Activated CD4-positive, alpha-beta T cell treated with anti-CD3 and anti-CD28 coated beads, Interleukin-2, Interleukin-6, amounts not matched to agents 100 ng/mL and 50 ng/mL, durations not matched to agents 16 hours and 8 hours (primary cell): ENCODE measurements at regions not wholly inside any gene's neighbourhood (a gene's known extent, or its start where the extent isn't known, plus 50 kb on each side); places are given as distances from the start of the nearest gene placed in this dataset.
"Not testable (repeated sequence)": the region's sequence is repeated elsewhere in the genome, so short reads cannot be mapped to it uniquely, and the experiment has no call there.

Experiments
- DNase-seq: peaks from one replicate; pipeline ENCODE4 v3.0.0-alpha.2; 2020

- no peak for DNase-seq
Measured at GRCh38 chr4:156538651-156539257, 432.8 kb downstream of the PDGFC start.

GRCh38 chr4:156538210-156538609 is 433.4 kb downstream of the PDGFC start:
- DNase-seq: no peak

DNA sequence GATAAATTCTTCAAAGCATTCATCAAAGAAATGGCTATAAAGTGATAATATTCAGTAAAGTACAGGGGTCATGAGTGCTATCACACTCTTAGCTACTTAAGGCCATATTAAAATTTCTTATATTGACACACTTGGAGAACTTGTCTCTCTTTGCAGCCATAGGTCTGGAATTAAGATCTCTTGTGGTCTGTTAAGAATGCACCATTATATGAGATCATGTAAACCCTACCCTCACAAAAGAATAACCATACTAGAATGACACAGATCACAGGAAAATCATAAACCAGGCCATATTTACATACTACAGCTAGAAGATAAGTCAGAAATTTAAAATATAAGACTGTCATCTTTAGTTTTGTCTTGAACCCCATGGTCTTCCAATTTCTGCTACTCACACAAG is 434.3 kb downstream of the PDGFC start:
- DNase-seq: no peak

DNA sequence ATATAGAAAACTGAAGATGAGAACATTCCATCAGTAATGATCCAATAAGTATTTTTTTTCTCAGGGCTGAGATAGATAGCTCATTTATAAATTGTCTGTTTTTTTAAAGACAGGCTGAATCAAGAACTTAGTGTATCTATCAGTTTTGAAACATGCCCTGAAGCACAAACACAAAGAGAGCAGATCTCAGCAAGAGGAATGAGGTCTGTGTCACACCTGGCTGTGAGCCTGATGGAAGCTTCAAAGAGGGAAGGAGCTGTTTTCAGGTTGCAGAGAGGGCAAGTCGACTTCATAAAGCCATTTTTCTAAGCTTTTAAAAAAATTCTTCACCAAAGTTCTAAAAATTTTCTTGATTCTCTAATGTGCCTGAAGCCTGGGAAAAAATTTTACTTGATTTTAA is 434.9 kb downstream of the PDGFC start:
- no peak for DNase-seq

GRCh38 chr4:156534205-156534604 is 437.4 kb downstream of the PDGFC start:
- DNase-seq: no peak

GRCh38 chr4:156528216-156528615 is 443.4 kb downstream of the PDGFC start:
- no peak for DNase-seq

DNA sequence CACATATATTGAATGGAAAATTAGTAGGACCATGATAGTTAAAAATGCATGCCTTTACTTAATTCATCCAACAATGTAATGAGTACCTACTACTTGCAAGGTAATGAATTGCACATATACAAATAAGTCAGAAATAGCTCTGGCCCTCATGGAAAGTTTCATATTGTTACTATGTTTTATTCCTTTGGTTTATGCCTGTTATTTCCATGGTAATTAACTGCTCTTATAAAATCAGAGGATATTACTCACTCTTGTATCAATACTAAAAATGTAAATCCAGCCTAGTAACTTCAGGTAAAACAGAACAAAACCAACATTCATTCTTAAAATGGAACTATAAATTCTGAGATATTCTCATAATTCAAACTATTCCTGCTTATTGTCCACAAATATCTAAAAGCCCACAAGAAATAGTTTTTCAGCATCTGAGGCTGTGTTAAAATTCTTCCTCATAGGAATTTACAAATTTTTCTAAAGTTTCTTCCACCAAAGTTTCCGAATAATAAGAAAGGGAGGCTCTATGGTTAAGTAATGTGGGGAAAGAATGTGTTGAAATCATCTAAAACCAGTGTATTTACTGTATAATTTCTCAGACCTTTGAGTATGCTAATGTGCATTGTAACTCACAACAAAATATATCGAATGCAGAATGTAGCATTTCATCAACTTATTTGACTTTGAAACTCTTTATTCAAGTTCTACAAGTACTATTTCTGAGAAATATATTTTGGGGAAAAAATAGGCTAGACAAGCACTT is 444.2 kb downstream of the PDGFC start:
- no peak for DNase-seq

DNA sequence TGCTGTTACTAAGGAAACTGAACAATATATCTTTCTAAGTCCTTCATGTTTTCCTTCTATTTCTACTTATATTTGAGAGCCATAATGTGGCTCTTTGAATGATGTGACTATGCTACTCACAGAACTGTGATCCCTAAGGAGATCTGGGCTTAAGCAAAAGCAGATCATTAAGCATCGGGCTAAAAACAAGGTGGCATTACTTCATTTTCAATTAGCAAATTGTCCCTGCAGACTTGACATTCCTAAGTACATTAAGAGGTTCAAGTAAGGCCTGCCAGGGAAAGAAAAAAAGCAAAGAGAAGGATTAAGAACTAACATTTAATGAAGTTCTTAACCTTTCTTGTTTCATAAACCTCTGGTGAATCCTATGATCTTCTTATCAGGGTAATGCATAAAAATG is 447.6 kb downstream of the PDGFC start:
- DNase-seq: no peak

DNA sequence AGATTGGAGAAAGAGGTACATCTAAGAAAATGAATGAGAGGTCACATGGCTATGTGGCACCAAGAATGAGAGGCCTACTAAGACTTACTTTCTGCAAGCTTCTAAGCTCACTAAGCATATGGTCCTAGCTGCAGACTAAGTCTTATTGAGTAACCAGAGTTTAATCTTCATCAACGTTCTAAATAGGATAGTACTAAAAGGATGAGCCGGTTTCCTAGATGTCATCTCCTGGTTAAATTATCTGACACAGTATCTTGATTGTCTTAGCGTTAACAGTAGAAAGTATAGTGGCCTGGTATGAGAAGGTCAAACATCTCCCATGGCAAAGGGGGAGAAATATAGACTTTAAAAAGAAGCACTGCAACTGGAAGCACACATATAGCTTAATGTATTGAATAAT is 448.1 kb downstream of the PDGFC start:
- no peak for DNase-seq

DNA sequence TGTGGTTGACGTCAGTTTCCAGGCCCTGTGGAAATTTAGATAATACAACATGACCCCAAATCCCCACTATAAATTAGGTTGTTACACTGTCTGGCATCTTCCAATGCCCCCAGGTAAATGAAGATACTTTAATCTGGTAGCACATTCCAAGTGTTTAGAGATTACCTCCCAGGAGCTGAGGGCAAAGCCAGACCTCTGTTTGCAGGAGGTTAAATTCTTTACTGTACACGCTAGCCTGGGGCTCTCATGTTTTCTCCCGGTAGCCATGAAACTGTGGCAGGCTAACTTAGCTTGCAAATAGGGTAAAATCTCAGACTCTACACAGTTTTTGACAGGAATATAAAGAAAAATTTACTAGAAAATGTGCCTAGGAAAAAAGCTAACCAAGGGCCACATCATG is 450.0 kb downstream of the PDGFC start:
- DNase-seq: no peak

GRCh38 chr4:156517956-156518355 is 453.6 kb downstream of the PDGFC start:
- no peak for DNase-seq

GRCh38 chr4:156517546-156517945 is 454.1 kb downstream of the PDGFC start:
- DNase-seq: no peak

DNA sequence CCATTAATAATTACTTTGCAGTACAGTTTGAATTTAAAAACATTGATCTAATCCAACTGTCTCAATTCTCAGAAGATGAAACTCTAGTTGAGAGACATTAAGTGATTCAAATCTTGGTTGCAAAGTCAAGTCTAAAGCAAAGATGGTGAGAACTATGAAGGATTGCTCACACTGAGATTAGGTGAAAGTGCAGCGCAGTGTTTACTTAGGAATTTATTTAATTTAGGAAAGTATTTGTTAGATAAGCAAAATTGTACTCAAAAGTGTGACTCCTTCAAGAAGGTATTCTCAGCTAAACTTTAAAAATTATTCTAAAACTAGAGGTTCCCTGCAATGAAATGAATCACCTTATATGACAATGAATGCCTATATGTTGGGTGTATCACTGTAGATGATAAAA is 454.9 kb downstream of the PDGFC start:
- no peak for DNase-seq

GRCh38 chr4:156515295-156515694 is 456.3 kb downstream of the PDGFC start:
- DNase-seq: no peak

DNA sequence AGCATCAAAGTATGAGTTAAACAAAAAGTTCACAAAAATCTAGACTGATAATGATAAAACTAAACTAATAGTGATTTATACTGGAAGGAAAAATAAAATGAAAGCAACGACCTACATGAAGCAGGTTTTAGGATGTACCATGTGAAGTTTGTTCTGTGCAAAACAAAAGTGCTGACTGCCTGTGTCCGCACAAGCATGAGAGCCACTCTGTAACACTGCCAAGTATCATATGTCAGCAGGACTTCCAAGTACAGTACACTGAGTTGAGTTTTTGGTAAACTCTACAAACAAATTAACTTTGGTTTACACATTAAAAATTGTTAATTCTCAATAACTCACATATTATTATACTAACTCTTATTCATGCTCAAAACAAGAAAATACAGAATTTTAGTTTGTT is 459.0 kb downstream of the PDGFC start:
- DNase-seq: no peak

GRCh38 chr4:156509921-156510320 is 461.7 kb downstream of the PDGFC start:
- not testable (repeated sequence) for DNase-seq

DNA sequence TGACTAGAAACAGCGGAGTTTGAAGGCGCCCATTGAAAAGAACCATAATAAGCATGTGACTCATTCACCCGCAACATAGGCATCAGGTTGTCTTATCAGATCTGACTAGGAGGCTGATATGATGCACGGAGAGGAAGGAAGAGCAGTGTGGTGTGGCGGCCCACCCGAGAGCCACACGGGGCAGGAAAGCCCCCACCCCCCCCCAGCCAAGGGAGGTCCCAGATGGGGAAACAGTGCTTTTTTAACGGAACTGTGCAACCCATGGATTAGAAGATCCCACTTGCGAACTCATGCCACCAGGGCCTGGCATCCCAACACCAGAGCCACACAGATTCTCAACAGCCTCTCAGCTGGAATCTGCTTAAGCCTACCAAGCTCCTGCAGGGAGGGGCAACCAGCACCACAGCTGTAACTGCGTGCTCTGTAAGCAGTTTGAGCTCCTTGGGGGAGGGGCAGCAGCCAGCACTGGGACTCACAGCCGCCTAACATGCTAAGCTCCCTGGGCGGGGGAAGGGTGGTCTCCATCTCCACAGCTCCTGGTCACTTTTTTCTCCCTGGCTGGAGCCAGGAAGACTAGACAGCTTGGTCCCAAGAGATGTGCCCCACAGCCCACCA is 466.2 kb downstream of the PDGFC start:
- DNase-seq: no peak

GRCh38 chr4:156503119-156503518 is 468.5 kb downstream of the PDGFC start:
- DNase-seq: no peak

DNA sequence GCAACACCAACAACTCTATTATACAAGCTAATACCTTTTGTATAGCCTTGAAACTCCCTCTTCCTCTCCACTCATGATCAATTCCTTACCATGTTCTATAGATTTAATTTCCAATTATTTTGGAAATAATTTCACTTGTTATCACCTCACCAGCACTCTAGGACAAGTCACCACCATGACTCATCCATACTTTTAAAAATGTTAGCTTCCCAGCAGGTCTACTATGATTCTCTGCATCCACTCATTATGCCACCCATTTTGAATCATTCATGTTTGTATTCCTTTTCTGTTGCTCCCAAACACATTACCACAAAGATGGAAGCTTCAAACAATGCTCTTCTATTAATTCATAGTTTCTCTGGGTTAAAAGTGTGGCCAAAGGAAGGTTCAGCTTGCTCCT is 469.6 kb downstream of the PDGFC start:
- no peak for DNase-seq

DNA sequence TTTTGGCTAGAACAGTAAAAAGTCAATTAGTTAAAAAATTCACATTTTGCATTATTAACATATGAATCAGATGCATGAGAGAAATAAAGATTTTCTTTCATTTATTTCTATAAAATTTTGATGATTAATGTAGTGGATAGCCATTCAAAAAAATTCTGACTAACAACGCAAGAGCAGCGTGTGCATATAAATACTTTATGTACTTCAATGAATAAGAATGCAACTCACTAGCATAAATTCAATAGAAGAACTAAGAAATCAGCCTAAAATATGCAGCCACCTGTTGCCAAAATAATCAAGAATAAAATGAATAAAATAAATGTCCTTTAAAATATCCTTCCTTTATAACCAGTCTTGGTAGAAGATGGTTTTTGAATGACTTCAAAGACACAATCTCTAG is 471.9 kb downstream of the PDGFC start:
- DNase-seq: no peak

- DNase-seq: no peak
Measured at GRCh38 chr4:156497486-156497885, 474.1 kb downstream of the PDGFC start.

DNA sequence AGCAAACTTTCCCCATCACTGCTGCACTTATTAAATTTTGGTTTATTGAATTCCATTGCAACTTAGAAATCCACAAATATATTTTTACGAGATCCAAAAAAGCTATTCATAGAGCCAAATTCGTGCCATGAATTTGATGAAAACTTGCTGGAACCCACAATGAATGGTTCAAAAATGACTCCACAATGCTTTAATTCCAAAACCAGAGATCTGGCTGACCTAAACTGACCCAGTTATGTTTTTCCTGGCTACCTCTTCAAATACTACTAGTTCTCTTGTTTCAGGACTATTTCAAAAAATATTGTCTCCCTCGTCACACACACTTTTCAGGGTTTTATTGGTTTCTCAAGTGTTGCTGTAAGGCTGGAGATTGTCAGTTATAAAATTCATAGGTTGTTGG is 474.8 kb downstream of the PDGFC start:
- no peak for DNase-seq

GRCh38 chr4:156495836-156496235 is 475.8 kb downstream of the PDGFC start:
- no peak for DNase-seq

DNA sequence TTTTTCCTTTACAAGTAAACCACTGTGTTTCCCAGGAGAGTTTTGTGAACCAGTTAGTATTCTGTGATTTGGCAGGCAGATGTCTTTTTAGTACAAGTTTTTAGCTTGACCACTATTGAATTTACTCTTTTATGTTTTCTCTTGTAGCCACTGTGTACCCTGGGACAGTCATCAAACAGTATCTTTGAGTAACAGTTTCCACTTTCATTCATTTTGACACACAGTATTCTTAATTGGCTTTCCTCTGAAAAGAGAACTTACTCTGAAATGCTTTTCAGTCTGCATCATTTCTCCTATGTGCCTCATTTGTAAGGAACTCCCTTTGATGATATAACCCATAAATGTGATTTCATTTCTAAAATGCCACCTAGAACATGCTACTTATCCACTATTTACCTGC is 476.5 kb downstream of the PDGFC start:
- no peak for DNase-seq

GRCh38 chr4:156493858-156494257 is 477.7 kb downstream of the PDGFC start:
- no peak for DNase-seq
